Neural cell (in vitro differentiated cells): ENCODE measurements at regions not wholly inside any gene's neighbourhood (a gene's known extent, or its start where the extent isn't known, plus 50 kb on each side); places are given as distances from the start of the nearest gene placed in this dataset.

Experiments
- H2AFZ ChIP-seq: fragments of 200-600, 300-800 bp; sonication (generic), shearing (Covaris generic); 2 replicates; pipeline ENCODE4 v1.6.0; 2014; ENCODE audit warnings: low read depth, mild to moderate bottlenecking, antibody characterized with exemption, low read length, moderate library complexity
- H3F3A ChIP-seq: fragments of 200-600 bp; shearing (Covaris generic); 2 replicates; pipeline ENCODE4 v1.6.1; 2016; ENCODE audit warnings: mild to moderate bottlenecking, moderate library complexity, mixed read lengths, antibody characterized with exemption, low read length; ENCODE audit not compliant: insufficient read depth, poor library complexity, severe bottlenecking
- H3K27ac ChIP-seq: fragments of 200-600, 300-800 bp; sonication (generic), shearing (Covaris generic); 2 replicates; pipeline ENCODE4 v1.5.1; 2014; ENCODE audit warnings: mild to moderate bottlenecking, low read length, moderate library complexity
- H3K27me3 ChIP-seq: fragments of 300-800, 200-600 bp; sonication (generic), shearing (Covaris generic); 2 replicates; pipeline ENCODE4 v1.6.0; 2014; ENCODE audit warnings: mild to moderate bottlenecking, low read depth, low read length, moderate library complexity; ENCODE audit not compliant: insufficient read depth
- H3K36me3 ChIP-seq: fragments of 300-800, 200-600 bp; sonication (generic), shearing (Covaris generic); 2 replicates; pipeline ENCODE4 v1.5.1; 2014; ENCODE audit warnings: mild to moderate bottlenecking, antibody characterized with exemption, low read length, moderate library complexity; ENCODE audit not compliant: insufficient read depth
- H3K4me2 ChIP-seq: fragments of 300-800, 200-600 bp; sonication (generic), shearing (Covaris generic); 2 replicates; pipeline ENCODE4 v1.6.0; 2014; ENCODE audit warnings: mild to moderate bottlenecking, low read length
- H3K4me3 ChIP-seq: fragments of 300-800, 200-600 bp; sonication (generic), shearing (Covaris generic); 2 replicates; pipeline ENCODE4 v1.5.1; 2014; ENCODE audit warnings: mild to moderate bottlenecking, low read length, moderate library complexity
- H3K79me2 ChIP-seq: fragments of 200-600 bp; shearing (Covaris generic); replicated peaks from 2 replicates; pipeline ENCODE4 v1.6.0; 2014; ENCODE audit warnings: mild to moderate bottlenecking, low read length, moderate library complexity; ENCODE audit not compliant: insufficient read depth
- H3K9ac ChIP-seq: fragments of 300-800, 200-600 bp; sonication (generic), shearing (Covaris generic); 2 replicates; pipeline ENCODE4 v1.6.1; 2016; ENCODE audit warnings: mild to moderate bottlenecking, low read length, mixed read lengths
- H3K9me2 ChIP-seq: fragments of 200-600 bp; shearing (Covaris generic); 2 replicates; pipeline ENCODE4 v1.6.1; 2016; ENCODE audit warnings: mild to moderate bottlenecking, low read length, mixed read lengths; ENCODE audit not compliant: insufficient read depth
- H3K9me3 ChIP-seq: fragments of 200-600, 300-800 bp; sonication (generic), shearing (Covaris generic); 2 replicates; pipeline ENCODE4 v1.6.1; 2016; ENCODE audit warnings: mild to moderate bottlenecking, mixed run types, low read length, moderate library complexity, mixed read lengths
- H4K20me1 ChIP-seq: fragments of 200-600 bp; shearing (Covaris generic); 2 replicates; pipeline ENCODE4 v1.6.1; 2016; ENCODE audit warnings: mild to moderate bottlenecking, mixed run types; ENCODE audit not compliant: insufficient read depth
- EP300 ChIP-seq: fragments of 450-650 bp; conservative IDR thresholded peaks from 2 replicates; pipeline ENCODE4 v1.6.1; 2014; ENCODE audit warnings: antibody characterized with exemption, mild to moderate bottlenecking, moderate library complexity; ENCODE audit not compliant: poor library complexity, severe bottlenecking
- EZH2 ChIP-seq: fragments of 200-600, 300-800 bp; shearing (Covaris generic), sonication (generic); IDR thresholded peaks from 2 replicates; pipeline ENCODE4 v1.6.1; 2014; ENCODE audit warnings: antibody characterized with exemption, low read length, borderline replicate concordance, mild to moderate bottlenecking; ENCODE audit not compliant: insufficient read depth, poor library complexity, severe bottlenecking
- POLR2AphosphoS5 ChIP-seq: IDR thresholded peaks from 2 replicates; pipeline ENCODE4 v1.6.1; 2012
- SMC3 ChIP-seq: fragments of 450-650 bp; conservative IDR thresholded peaks from 2 replicates; pipeline ENCODE4 v1.6.1; 2014; ENCODE audit warnings: antibody characterized with exemption, mild to moderate bottlenecking, moderate library complexity; ENCODE audit not compliant: poor library complexity
- TAF1 ChIP-seq: IDR thresholded peaks from 2 replicates; pipeline ENCODE4 v1.6.1; 2012; ENCODE audit warnings: low read depth
- TF ChIP-seq, protein P1 (sequence below): IDR thresholded peaks from 2 replicates; pipeline ENCODE4 v1.6.1; 2012; ENCODE audit warnings: borderline replicate concordance
- TF ChIP-seq, protein P2 (sequence below): fragments of 450-650 bp; IDR thresholded peaks from 2 replicates; pipeline ENCODE4 v1.5.1; 2014; ENCODE audit warnings: antibody characterized with exemption, mild to moderate bottlenecking, moderate library complexity; ENCODE audit not compliant: poor library complexity, severe bottlenecking

DNA sequence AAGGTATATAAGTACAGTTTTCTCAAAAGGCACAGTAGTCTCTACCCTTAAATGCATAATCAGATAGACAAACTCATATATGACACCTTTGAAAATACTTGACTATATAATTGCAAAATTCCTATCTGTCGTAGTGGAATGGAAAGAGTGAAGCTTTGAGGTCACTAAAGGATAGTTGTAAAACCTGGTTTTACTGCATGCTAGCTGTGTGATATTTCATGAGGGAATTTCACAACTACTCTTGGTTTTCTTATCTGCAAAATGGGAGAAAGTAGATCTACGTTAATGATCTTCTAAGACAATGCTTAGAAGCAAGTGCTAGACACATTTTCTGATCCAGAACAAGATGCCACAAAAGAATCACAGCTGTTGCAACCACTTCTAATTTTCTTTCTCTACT lies 332.2 kb downstream of the AASDHPPT start:
- Histone ChIP-seq H3K9me2 (no peaks in the 10 kb centered on the region), H3K27me3 (no peaks in the 10 kb centered on the region), H3K4me2 (no peak overlapping the region), H3K27ac (no peak overlapping the region), H3K79me2 (no peaks in the 10 kb centered on the region), H3K4me3 (no peak overlapping the region), H4K20me1 (no peaks in the 10 kb centered on the region), H3K36me3 (no peaks in the 10 kb centered on the region), H2AFZ (no peak overlapping the region), H3K9me3 (no peaks in the 10 kb centered on the region), H3K9ac (no peak overlapping the region), H3F3A (no peaks in the 10 kb centered on the region)
- TF ChIP-seq TAF1: no peak

DNA sequence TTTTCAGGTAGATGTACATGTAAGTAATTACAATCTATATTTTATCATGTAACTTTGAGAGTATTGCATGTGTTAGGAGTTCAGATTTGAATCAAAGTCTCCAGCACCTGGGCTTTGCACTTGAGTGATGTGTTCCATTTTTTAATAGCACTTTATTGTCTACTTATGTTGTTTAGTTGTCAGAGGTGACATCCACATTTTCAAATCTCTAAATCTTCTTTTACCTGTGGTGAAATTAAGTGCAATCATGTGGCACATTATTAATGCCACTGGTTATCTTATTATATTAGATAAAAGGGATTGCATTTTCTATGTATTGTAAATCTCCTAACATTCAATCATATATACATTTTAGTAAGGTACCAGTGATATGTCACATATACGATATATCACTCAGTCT lies 333.4 kb downstream of the AASDHPPT start:
- TF ChIP-seq, protein P1, sequence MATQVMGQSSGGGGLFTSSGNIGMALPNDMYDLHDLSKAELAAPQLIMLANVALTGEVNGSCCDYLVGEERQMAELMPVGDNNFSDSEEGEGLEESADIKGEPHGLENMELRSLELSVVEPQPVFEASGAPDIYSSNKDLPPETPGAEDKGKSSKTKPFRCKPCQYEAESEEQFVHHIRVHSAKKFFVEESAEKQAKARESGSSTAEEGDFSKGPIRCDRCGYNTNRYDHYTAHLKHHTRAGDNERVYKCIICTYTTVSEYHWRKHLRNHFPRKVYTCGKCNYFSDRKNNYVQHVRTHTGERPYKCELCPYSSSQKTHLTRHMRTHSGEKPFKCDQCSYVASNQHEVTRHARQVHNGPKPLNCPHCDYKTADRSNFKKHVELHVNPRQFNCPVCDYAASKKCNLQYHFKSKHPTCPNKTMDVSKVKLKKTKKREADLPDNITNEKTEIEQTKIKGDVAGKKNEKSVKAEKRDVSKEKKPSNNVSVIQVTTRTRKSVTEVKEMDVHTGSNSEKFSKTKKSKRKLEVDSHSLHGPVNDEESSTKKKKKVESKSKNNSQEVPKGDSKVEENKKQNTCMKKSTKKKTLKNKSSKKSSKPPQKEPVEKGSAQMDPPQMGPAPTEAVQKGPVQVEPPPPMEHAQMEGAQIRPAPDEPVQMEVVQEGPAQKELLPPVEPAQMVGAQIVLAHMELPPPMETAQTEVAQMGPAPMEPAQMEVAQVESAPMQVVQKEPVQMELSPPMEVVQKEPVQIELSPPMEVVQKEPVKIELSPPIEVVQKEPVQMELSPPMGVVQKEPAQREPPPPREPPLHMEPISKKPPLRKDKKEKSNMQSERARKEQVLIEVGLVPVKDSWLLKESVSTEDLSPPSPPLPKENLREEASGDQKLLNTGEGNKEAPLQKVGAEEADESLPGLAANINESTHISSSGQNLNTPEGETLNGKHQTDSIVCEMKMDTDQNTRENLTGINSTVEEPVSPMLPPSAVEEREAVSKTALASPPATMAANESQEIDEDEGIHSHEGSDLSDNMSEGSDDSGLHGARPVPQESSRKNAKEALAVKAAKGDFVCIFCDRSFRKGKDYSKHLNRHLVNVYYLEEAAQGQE: no peak
- no peak for TF ChIP-seq EZH2
- peak; percentile 67 for TF ChIP-seq POLR2AphosphoS5
- no peak for TF ChIP-seq SMC3
- peak; percentile 91 for TF ChIP-seq EP300
- H3K27ac ChIP-seq: no peak overlapping the region
- no peak overlapping the region for H3K9ac ChIP-seq
- no peak overlapping the region for H2AFZ ChIP-seq
- no peaks in the 10 kb centered on the region for H3F3A ChIP-seq
- no peak overlapping the region for H3K4me3 ChIP-seq
- no peaks in the 10 kb centered on the region for H4K20me1 ChIP-seq
- no peaks in the 10 kb centered on the region for H3K27me3 ChIP-seq
- no peak overlapping the region for H3K4me2 ChIP-seq
- no peaks in the 10 kb centered on the region for H3K79me2 ChIP-seq
- H3K36me3 ChIP-seq: no peaks in the 10 kb centered on the region
- H3K9me2 ChIP-seq: no peaks in the 10 kb centered on the region
- H3K9me3 ChIP-seq: no peaks in the 10 kb centered on the region

DNA sequence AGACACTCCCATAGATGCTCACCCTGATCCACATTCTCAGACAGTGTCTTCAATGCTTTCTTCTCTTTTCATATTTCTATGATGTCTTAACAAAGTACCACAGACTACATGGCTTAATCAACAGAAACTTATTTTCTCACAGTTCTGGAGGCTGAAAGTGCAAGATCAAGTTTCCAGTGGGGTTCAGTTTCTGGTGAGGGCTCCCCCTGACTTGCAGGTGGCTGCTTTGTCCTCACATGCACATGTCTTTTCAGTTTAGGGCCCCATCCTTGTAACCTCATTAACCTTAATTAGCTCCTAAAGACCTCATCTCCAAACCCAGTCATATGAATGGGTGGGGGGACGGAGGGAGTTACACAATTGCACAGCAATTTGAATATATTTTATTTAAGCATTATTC lies 335.8 kb downstream of the AASDHPPT start:
- Histone ChIP-seq H4K20me1 (no peaks in the 10 kb centered on the region), H3K4me2 (no peak overlapping the region), H3K4me3 (no peak overlapping the region), H3K9me2 (no peaks in the 10 kb centered on the region), H3F3A (no peaks in the 10 kb centered on the region), H3K27me3 (no peaks in the 10 kb centered on the region), H2AFZ (no peak overlapping the region), H3K79me2 (no peaks in the 10 kb centered on the region), H3K9ac (no peak overlapping the region), H3K9me3 (no peaks in the 10 kb centered on the region), H3K36me3 (no peaks in the 10 kb centered on the region), H3K27ac (no peak overlapping the region)
- TF ChIP-seq EZH2 (no peak), EP300 (no peak), SMC3 (no peak), TAF1 (no peak)
- TF ChIP-seq, protein P2, sequence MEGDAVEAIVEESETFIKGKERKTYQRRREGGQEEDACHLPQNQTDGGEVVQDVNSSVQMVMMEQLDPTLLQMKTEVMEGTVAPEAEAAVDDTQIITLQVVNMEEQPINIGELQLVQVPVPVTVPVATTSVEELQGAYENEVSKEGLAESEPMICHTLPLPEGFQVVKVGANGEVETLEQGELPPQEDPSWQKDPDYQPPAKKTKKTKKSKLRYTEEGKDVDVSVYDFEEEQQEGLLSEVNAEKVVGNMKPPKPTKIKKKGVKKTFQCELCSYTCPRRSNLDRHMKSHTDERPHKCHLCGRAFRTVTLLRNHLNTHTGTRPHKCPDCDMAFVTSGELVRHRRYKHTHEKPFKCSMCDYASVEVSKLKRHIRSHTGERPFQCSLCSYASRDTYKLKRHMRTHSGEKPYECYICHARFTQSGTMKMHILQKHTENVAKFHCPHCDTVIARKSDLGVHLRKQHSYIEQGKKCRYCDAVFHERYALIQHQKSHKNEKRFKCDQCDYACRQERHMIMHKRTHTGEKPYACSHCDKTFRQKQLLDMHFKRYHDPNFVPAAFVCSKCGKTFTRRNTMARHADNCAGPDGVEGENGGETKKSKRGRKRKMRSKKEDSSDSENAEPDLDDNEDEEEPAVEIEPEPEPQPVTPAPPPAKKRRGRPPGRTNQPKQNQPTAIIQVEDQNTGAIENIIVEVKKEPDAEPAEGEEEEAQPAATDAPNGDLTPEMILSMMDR: no peak
- TF ChIP-seq, protein P1: no peak
